ENCODE measurements at regions not wholly inside any gene's neighbourhood (a gene's known extent, or its start where the extent isn't known, plus 50 kb on each side); places are given as distances from the start of the nearest gene placed in this dataset.

GRCh38 chr5:61784341-61784740 lies 452.3 kb downstream of the ZSWIM6 start:
- no peak for DNase-seq (ENCODE audit: low read depth in 2 of 2)

DNA sequence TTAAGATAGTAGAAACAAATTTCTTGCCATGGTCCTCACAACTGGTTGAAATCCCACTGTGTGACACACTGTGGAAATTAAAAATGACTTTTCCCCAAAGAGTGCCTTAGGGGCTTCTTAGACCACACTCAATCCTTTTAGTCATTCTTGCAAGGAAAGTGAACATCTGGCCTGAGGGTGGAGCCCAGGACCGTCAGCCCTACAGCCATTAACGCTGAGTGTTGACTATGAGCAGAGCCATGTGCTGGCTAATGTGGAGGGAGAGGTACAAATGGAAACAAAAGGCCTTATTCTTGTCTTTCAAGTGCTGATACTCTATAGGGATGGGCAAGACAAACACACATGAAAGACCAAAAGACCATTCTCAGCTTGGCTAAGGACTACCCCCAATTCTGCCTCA lies 456.5 kb downstream of the ZSWIM6 start:
- DNase-seq (ENCODE audit: low read depth in 2 of 2) = no peak

DNA sequence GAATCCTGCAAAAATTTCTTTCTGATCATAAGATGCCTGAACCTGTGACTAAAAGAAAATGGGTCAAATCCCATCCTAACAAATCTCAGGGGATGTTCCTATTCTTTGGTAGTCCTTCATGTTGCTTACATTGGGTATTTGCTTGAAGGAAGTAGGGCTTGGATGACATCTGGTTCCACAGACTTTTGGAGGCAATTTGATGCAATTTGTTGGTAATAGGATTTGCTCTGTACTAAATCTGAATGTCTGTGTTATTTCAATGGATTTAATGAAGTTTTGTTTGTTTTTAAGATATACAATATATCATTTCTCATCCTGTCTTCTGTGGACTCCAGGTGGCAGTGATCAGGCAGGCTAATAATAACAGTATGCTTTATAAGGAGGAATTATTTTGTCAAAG lies 457.9 kb downstream of the ZSWIM6 start:
- DNase-seq (ENCODE audit: low read depth in 2 of 2) = no peak

GRCh38 chr5:61790678-61791077 lies 458.6 kb downstream of the ZSWIM6 start:
- DNase-seq (ENCODE audit: low read depth in 2 of 2) = no peak

DNA sequence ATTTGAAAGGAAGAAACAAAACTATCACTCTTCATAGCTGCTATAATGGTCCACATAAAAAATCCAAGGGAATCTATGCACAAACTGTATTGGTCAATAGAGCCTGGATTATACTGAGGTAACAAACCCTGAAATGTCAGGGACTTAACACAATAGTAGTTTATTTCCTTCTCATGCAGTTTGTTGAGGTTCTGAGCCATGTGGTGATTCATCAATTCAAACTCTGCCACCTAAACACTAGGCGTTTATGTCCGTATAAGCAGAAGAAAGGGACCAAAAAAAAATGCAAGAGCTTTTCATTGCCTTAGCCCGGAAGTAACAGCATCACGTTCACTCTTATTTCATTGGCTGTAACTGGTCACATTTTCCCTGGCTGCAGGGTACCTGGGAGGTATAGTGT lies 464.7 kb downstream of the ZSWIM6 start:
- no peak for DNase-seq (ENCODE audit: low read depth in 2 of 2)

GRCh38 chr5:61800450-61800849 lies 468.4 kb downstream of the ZSWIM6 start:
- no peak for DNase-seq (ENCODE audit: low read depth in 2 of 2)

DNA sequence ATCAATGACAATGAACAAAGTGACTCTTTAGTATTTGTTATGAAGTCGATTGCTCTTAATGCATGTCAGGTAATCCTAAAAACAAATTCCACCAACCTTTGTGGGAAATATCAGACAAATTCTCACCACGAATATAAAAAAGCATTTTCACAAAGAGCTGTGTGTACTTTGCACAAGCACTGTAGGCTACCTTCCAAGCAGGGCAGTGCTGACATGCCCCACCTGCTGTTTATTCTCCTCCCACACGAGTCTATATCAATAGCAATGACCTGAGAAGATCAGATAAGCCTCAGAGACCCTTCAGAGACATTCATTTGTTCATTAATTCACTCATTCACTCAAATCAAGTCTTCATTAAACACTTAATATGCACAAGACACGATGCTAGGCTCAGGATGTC lies 469.1 kb downstream of the ZSWIM6 start:
- no peak for DNase-seq (ENCODE audit: low read depth in 2 of 2)

GRCh38 chr5:61802456-61802855 lies 470.4 kb downstream of the ZSWIM6 start:
- no peak for DNase-seq (ENCODE audit: low read depth in 2 of 2)

GRCh38 chr5:61805101-61805500 lies 473.0 kb downstream of the ZSWIM6 start:
- no peak for DNase-seq (ENCODE audit: low read depth in 2 of 2)

DNA sequence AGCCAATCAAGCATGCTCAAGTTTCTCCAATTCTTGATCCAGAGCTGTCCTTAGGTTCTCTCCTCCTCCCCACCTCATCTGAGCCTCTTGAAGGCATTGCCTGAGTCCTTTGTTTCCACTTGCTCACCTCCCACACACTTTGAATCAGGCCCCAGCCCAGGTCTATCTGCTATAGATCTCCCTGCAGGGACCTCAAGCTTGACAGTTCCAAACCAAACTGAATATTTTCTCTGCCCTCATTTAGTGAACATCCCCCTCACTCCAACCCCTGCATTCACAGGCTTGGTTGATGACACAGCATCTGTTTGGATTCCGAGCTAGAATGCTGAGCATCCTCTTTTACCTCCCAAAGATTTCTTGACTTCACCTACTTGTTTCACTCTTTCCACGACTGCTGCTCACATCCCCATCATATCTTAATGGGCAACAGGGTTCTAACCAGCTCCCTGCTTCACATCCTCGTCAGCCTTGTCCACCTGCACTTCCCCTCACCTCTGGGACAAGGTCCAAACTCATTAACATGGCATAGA lies 474.5 kb downstream of the ZSWIM6 start:
- no peak for DNase-seq (ENCODE audit: low read depth in 2 of 2)

- no peak for DNase-seq (ENCODE audit: low read depth in 2 of 2)
These were observed 476.0 kb downstream of the ZSWIM6 start for GRCh38 chr5:61808091-61808490.

GRCh38 chr5:61808909-61809308 lies 476.9 kb downstream of the ZSWIM6 start:
- DNase-seq (ENCODE audit: low read depth in 2 of 2) = no peak

DNA sequence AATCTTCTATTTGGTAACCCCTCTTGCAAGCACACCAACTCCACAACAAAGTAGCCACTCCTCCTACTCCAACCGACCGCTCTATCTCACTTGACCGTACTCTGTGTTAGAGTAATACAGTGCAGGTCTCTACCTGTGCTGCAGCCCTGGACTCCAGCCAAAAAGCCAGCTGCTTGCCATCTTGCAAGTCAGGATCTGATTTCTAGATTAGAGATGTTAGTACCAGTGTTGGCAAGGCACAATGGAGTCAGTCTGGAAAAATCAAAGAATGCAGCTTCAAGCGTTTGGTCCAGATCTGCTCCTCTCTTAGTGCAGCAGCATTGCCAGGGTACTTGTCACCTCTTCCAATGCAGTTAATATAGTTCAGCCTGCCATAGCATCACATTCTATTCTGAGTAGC lies 477.6 kb downstream of the ZSWIM6 start:
- no peak for DNase-seq (ENCODE audit: low read depth in 2 of 2)

- DNase-seq (ENCODE audit: low read depth in 2 of 2) = no peak
These were observed 479.0 kb downstream of the ZSWIM6 start for GRCh38 chr5:61811052-61811451.

- DNase-seq (ENCODE audit: low read depth in 2 of 2) = no peak
These were observed 481.3 kb downstream of the ZSWIM6 start for GRCh38 chr5:61813361-61813760.

DNA sequence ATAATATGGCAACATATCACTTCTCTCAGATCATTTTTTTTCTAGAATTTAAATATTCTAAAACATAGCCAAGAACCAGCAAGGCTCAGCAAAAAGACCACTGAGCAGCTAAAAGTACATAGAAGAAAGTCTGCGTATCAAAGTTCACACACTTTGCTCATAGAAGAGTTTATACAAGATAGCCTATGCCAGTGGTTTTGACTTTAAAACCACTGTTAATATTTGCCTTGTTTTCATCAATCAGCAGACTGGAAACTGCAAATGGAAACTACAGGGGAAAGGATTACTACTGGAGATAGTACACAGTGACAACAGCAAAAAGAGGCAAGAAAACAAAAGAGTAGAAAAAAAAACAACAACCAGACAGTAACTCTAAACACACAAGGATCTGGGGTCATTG lies 483.3 kb downstream of the ZSWIM6 start:
- DNase-seq (ENCODE audit: low read depth in 2 of 2) = no peak

GRCh38 chr5:61816146-61816545 lies 484.1 kb downstream of the ZSWIM6 start:
- DNase-seq (ENCODE audit: low read depth in 2 of 2) = no peak

DNA sequence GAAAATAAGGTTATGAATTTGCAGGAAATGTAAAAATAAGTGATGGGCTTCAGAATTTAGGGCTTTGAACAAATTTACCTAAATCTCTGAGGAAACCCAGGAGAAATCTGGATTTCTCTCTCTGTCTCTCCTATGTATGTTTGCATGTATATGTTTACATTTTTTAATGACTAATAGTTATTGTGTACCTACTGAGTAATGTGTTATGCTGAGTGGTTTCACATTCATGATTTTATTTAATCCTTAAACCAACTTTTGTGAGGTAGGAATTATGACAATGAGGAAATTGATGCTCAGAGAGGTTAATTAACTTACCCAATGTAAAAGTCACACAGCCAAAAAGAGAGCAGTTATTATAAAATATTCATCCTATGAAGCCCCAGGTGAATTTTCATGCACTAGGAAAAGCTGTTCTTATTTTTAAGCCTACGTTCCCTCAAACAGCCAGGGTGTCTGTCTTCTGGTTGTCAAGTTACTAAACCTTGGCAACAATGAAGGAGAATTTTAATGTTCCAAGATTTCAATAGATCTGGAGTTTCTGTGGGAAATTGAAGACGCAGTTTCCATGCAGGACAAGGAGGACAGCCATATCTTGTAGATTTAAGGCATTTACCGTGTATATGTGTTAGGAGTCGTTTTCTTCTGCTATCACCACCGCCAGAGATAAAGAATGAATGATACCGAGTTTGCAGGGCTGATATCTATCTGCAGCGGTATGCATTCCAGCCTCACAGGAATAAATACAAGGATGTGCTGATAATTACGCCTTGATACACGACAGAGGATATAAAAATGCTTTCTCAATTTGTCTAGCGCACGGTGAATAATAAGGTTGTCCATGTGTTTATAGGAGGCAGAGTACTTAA lies 484.8 kb downstream of the ZSWIM6 start:
- DNase-seq (ENCODE audit: low read depth in 2 of 2) = no peak

DNA sequence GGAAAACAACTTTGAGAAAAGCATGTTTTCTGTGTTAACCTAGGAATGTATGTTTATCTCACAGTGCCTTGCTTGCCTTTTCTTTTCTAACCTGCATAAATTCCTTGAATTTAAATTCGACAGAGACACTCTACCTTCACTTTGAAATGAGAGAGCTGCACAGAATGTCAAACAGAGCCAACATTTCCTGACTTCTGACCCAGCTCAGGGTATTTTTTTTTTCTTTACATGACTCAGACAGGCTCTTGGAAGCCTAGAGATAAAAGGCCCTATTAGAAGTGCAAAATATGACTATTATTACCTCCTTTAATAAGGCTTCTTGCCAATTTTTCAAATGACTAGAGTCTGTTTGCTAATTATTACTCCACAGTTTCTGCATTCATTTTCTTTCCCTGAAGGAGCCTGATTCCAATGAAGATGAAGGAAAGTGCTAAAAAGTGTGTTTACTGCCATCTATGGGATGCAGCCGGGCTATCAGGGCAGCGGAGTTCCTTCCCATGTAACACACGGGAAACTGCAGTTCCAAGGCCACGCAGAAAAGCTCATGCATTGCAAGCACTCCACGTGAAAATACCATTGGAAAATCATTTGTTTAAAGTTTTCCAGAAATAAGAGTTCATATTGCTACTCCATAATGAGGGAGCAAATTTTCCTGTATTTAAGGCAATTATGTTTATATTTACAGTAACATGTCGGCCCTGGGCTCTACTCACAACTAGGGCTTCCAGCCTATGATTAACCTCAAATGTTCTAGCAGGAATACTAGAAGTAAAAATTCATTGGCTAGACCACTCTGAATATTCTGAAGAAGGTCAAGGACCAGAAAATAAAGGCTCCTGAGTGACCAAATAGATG lies 485.6 kb downstream of the ZSWIM6 start:
- no peak for DNase-seq (ENCODE audit: low read depth in 2 of 2)

DNA sequence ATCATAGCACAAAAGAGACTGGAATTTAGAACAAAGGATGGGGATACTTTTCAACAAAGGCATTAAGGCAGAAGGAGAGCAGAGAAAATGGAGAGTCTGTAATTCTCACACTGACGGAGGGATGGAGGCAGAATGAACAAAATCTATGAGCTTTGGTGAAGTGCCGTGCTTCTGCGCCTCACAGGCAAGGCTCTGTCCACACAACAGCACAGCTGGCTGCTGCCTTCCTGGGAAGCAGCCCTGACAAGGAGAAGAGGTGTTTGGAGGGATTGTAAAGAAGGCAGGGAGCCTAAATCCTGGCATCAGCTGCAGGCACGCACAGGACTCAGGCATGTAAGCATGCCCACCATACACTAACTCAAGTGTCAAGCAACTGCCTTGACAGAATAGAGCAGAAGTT lies 485.2 kb upstream of the KIF2A start:
- DNase-seq (ENCODE audit: low read depth in 2 of 2) = no peak

DNA sequence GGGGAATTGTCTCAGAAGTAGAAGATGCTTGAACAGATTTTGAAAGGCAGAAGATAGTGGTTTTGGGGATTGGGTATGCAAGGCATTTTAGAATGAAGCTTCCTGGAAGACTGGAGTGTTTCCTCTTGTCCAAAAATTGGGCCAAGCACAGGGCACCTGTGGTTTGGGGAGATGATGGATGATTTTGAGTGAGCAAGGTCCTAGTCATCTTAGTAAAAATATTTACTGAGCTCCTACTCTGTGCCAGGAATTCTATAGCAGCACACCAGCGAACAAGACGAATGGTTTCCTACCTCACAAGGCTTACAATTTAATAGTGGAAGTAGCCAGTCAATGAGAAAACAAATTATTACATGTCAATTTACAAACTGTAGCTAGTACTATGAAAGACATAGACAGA lies 484.4 kb upstream of the KIF2A start:
- no peak for DNase-seq (ENCODE audit: low read depth in 2 of 2)

- no peak for DNase-seq (ENCODE audit: low read depth in 2 of 2)
These were observed 483.4 kb upstream of the KIF2A start for GRCh38 chr5:61822584-61822983.

GRCh38 chr5:61823065-61823464 lies 482.9 kb upstream of the KIF2A start:
- no peak for DNase-seq (ENCODE audit: low read depth in 2 of 2)
